Astrocyte of the spinal cord (primary cell): ENCODE measurements at regions not wholly inside any gene's neighbourhood (a gene's known extent, or its start where the extent isn't known, plus 50 kb on each side); places are given as distances from the start of the nearest gene placed in this dataset.

ENCODE experiments used
- DNase-seq: peaks from one replicate; pipeline ENCODE4 v3.0.0; 2011; ENCODE audit warnings: low read depth, low spot score
- H3K4me3 ChIP-seq: 2 replicates; pipeline ENCODE4 v1.5.1; 2011; ENCODE audit warnings: low read depth, mild to moderate bottlenecking, low read length, moderate library complexity
- in situ Hi-C: cut with HindIII; loops from 2 replicates; pipeline ENCODE4 v1.10.0; 2017; ENCODE audit warnings: low sequenced_read_pairs
- TF ChIP-seq, protein P1 (sequence below): IDR thresholded peaks from 2 replicates; pipeline ENCODE4 v1.5.1; 2012; ENCODE audit warnings: low read depth, mild to moderate bottlenecking, low read length, inconsistent platforms

DNA sequence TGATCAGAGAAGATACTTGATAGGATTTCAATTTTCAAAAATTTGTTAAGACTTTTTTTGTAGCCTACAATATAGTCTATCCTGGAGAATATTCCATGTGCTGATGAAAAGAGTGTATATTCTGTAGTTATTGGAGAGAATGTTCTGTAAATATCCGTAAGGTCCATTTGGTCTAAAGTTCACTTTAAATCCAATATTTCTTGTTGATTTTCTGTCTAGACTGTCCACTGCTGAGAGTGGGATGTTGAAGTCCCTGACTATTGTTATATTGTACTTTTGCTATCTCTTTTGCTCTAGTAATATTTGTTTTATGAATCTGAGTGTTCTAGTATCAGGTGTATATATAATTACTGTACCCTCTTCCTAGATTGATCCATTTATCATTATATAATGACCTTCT, 406.2 kb upstream of the CNTN4 start:
- no peak for DNase-seq
- in situ Hi-C loops = no loop called here
- TF ChIP-seq, protein P1, sequence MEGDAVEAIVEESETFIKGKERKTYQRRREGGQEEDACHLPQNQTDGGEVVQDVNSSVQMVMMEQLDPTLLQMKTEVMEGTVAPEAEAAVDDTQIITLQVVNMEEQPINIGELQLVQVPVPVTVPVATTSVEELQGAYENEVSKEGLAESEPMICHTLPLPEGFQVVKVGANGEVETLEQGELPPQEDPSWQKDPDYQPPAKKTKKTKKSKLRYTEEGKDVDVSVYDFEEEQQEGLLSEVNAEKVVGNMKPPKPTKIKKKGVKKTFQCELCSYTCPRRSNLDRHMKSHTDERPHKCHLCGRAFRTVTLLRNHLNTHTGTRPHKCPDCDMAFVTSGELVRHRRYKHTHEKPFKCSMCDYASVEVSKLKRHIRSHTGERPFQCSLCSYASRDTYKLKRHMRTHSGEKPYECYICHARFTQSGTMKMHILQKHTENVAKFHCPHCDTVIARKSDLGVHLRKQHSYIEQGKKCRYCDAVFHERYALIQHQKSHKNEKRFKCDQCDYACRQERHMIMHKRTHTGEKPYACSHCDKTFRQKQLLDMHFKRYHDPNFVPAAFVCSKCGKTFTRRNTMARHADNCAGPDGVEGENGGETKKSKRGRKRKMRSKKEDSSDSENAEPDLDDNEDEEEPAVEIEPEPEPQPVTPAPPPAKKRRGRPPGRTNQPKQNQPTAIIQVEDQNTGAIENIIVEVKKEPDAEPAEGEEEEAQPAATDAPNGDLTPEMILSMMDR = no peak
- no peak overlapping the region for H3K4me3 ChIP-seq

- no peak for DNase-seq
- H3K4me3 ChIP-seq = no peak overlapping the region
- in situ Hi-C loops = no loop called here
- TF ChIP-seq, protein P1 = no peak
Measured at GRCh38 chr3:1693145-1693544, 405.5 kb upstream of the CNTN4 start.

- H3K4me3 ChIP-seq = no peak overlapping the region
- in situ Hi-C loops = no loop called here
- DNase-seq = no peak
- TF ChIP-seq, protein P1 = no peak
Measured at GRCh38 chr3:1696669-1697275, 401.9 kb upstream of the CNTN4 start.

GRCh38 chr3:1699361-1699920, 399.2 kb upstream of the CNTN4 start:
- TF ChIP-seq, protein P1 = no peak
- no peak overlapping the region for H3K4me3 ChIP-seq
- no peak for DNase-seq
- in situ Hi-C loops = no loop called here

GRCh38 chr3:1700650-1701049, 398.0 kb upstream of the CNTN4 start:
- TF ChIP-seq, protein P1 = no peak
- DNase-seq = no peak
- in situ Hi-C loops = no loop called here
- H3K4me3 ChIP-seq = no peak overlapping the region

DNA sequence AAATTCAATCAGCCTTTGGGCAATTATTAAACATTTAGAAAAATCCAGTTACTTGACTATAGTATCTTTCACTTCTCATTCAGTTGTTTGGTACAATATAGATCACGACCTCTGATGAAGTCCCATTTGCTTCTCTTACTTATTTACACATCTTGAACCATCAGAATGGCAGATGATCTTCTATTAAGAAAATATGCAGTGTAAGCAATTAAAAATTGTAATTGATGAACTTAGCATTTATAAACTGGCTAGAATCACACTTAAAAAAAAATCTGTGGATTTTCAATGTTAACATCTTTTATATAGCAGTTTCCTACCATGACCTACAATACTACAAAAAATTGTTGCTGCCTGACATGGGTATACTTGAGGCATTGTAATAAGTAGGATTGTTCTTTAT, 395.5 kb upstream of the CNTN4 start:
- in situ Hi-C loops = no loop called here

More for the DNA sequence above, 395.5 kb upstream of the CNTN4 start:
- TF ChIP-seq, protein P1 = no peak
- no peak for DNase-seq
- H3K4me3 ChIP-seq = no peak overlapping the region
